Neural cell (in vitro differentiated cells): ENCODE measurements at regions not wholly inside any gene's neighbourhood (a gene's known extent, or its start where the extent isn't known, plus 50 kb on each side); places are given as distances from the start of the nearest gene placed in this dataset.

Experiments
- EP300 ChIP-seq: fragments of 450-650 bp; conservative IDR thresholded peaks from 2 replicates; pipeline ENCODE4 v1.6.1; 2014; ENCODE audit warnings: antibody characterized with exemption, mild to moderate bottlenecking, moderate library complexity; ENCODE audit not compliant: poor library complexity, severe bottlenecking
- EZH2 ChIP-seq: fragments of 200-600, 300-800 bp; shearing (Covaris generic), sonication (generic); IDR thresholded peaks from 2 replicates; pipeline ENCODE4 v1.6.1; 2014; ENCODE audit warnings: antibody characterized with exemption, low read length, borderline replicate concordance, mild to moderate bottlenecking; ENCODE audit not compliant: insufficient read depth, poor library complexity, severe bottlenecking
- POLR2AphosphoS5 ChIP-seq: IDR thresholded peaks from 2 replicates; pipeline ENCODE4 v1.6.1; 2012
- RAD21 ChIP-seq: fragments of 450-650 bp; conservative IDR thresholded peaks from 2 replicates; pipeline ENCODE4 v1.6.1; 2014; ENCODE audit warnings: antibody characterized with exemption, mild to moderate bottlenecking, moderate library complexity
- TAF1 ChIP-seq: IDR thresholded peaks from 2 replicates; pipeline ENCODE4 v1.6.1; 2012; ENCODE audit warnings: low read depth
- TF ChIP-seq, protein P1 (sequence below): fragments of 450-650 bp; IDR thresholded peaks from 2 replicates; pipeline ENCODE4 v1.5.1; 2014; ENCODE audit warnings: antibody characterized with exemption, mild to moderate bottlenecking, moderate library complexity; ENCODE audit not compliant: poor library complexity, severe bottlenecking
- TF ChIP-seq, protein P2 (sequence below): IDR thresholded peaks from 2 replicates; pipeline ENCODE4 v1.6.1; 2012; ENCODE audit warnings: borderline replicate concordance

DNA sequence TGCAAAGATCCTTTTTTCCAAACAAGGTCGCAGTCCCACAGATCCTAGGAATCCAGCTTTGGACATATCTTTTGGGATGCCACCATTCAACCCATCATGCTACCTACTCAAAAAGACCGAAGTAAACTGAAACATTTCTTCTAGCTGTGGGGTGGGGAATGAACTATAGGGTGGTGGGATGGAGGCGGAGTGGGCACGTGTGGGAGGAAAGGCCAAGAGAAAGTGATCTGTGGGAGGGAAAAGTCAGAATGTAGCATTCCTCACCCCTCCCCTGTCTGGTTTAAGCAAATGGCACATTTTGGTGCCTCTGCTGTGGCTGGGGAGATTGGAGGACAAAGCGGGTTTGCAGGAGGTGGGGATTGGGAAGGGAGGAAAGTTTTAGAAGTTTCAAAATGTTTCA lies 59.2 kb upstream of the IL17B start:
- TF ChIP-seq, protein P1, sequence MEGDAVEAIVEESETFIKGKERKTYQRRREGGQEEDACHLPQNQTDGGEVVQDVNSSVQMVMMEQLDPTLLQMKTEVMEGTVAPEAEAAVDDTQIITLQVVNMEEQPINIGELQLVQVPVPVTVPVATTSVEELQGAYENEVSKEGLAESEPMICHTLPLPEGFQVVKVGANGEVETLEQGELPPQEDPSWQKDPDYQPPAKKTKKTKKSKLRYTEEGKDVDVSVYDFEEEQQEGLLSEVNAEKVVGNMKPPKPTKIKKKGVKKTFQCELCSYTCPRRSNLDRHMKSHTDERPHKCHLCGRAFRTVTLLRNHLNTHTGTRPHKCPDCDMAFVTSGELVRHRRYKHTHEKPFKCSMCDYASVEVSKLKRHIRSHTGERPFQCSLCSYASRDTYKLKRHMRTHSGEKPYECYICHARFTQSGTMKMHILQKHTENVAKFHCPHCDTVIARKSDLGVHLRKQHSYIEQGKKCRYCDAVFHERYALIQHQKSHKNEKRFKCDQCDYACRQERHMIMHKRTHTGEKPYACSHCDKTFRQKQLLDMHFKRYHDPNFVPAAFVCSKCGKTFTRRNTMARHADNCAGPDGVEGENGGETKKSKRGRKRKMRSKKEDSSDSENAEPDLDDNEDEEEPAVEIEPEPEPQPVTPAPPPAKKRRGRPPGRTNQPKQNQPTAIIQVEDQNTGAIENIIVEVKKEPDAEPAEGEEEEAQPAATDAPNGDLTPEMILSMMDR: no peak
- TF ChIP-seq POLR2AphosphoS5 (no peak), EZH2 (no peak), RAD21 (no peak), EP300 (no peak), TAF1 (no peak)
- TF ChIP-seq, protein P2, sequence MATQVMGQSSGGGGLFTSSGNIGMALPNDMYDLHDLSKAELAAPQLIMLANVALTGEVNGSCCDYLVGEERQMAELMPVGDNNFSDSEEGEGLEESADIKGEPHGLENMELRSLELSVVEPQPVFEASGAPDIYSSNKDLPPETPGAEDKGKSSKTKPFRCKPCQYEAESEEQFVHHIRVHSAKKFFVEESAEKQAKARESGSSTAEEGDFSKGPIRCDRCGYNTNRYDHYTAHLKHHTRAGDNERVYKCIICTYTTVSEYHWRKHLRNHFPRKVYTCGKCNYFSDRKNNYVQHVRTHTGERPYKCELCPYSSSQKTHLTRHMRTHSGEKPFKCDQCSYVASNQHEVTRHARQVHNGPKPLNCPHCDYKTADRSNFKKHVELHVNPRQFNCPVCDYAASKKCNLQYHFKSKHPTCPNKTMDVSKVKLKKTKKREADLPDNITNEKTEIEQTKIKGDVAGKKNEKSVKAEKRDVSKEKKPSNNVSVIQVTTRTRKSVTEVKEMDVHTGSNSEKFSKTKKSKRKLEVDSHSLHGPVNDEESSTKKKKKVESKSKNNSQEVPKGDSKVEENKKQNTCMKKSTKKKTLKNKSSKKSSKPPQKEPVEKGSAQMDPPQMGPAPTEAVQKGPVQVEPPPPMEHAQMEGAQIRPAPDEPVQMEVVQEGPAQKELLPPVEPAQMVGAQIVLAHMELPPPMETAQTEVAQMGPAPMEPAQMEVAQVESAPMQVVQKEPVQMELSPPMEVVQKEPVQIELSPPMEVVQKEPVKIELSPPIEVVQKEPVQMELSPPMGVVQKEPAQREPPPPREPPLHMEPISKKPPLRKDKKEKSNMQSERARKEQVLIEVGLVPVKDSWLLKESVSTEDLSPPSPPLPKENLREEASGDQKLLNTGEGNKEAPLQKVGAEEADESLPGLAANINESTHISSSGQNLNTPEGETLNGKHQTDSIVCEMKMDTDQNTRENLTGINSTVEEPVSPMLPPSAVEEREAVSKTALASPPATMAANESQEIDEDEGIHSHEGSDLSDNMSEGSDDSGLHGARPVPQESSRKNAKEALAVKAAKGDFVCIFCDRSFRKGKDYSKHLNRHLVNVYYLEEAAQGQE: no peak
